NCI-H345 treated with DMSO at 0.1 percent for 48 hours (cell line): ENCODE measurements at regions not wholly inside any gene's neighbourhood (a gene's known extent, or its start where the extent isn't known, plus 50 kb on each side); places are given as distances from the start of the nearest gene placed in this dataset.
"Not testable (repeated sequence)": the region's sequence is repeated elsewhere in the genome, so short reads cannot be mapped to it uniquely, and the experiment has no call there.

Experiments used
- DNase-seq: peaks from one replicate; lab custom pipeline; 2025; ENCODE audit not compliant: unreplicated experiment; lab: John Stamatoyannopoulos, UW

GRCh38 chr12:112615196-112615595 lies 176.4 kb upstream of the RPH3A start:
- no peak for DNase-seq

GRCh38 chr12:112616469-112617152 lies 174.9 kb upstream of the RPH3A start:
- DNase-seq: no peak

- no peak for DNase-seq
Measured at GRCh38 chr12:112617153-112617505, 174.4 kb upstream of the RPH3A start.

GRCh38 chr12:112627851-112628250 lies 163.7 kb upstream of the RPH3A start:
- DNase-seq: no peak

GRCh38 chr12:112631974-112632373 lies 159.6 kb upstream of the RPH3A start:
- DNase-seq: not testable (repeated sequence)

- DNase-seq: no peak
Measured at GRCh38 chr12:112635036-112635435, 156.5 kb upstream of the RPH3A start.

- no peak for DNase-seq
Measured at GRCh38 chr12:112638420-112638819, 153.1 kb upstream of the RPH3A start.

GRCh38 chr12:112645586-112645985 lies 146.0 kb upstream of the RPH3A start:
- no peak for DNase-seq

- DNase-seq: no peak
Measured at GRCh38 chr12:112656141-112656540, 135.4 kb upstream of the RPH3A start.

DNA sequence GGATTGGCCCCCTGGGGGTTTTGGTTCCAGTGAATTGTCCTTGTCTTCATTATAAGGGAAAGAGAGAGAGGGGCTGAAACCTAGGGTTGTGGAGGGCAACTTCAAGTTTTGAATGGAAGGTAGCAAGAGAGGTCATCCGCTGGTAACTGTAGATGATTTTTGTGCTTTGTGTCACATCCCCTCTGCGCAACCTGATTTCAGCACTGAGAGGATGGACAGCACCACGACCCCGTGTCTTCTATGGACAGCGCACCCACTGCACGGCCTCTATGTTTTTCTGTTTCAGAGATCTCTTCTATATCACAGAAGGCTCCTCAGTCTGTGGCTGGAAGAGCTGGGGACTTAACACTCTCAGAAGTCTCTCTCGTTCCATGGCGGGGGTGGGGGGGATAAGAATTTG lies 127.0 kb upstream of the RPH3A start:
- DNase-seq: no peak

DNA sequence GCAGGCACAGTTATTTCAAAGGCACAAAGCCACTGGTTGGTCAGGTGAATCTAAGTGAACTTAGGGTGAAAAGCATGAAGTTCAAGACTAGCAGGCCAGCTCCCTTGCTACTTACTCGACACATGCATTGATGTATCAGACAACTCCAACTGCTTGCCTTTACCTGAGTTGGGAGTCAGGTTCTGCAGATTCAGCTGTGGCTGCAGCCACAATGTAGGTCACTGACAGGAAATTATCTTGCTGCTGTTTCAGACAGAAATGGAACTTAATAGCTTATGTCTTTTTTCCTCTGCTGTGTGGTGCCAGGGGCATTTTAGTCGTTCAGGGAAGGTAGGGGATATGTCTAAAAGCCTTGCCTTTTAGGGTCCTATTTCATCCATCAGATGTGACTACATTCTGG lies 125.6 kb upstream of the RPH3A start:
- no peak for DNase-seq

- no peak for DNase-seq
Measured at GRCh38 chr12:112671564-112671963, 120.0 kb upstream of the RPH3A start.

DNA sequence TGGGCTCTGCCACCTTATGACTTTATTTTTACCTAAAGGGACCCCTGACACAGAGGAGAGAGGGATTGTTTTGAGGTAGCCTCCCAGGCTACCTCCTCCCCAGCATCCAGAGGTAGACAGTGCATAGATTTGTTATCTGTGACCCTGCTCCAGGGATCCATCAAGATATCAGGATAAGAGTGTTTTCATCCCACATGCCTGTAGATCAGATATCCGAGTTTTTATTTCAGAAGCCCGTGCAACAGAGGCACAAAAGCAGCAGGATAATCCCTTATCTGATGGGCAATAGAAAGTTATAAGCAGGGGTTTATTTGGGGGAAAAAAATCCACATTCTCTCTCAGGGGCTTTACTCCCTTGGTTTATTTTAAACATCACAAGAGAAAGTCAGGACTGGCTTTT lies 117.0 kb upstream of the RPH3A start:
- no peak for DNase-seq

DNA sequence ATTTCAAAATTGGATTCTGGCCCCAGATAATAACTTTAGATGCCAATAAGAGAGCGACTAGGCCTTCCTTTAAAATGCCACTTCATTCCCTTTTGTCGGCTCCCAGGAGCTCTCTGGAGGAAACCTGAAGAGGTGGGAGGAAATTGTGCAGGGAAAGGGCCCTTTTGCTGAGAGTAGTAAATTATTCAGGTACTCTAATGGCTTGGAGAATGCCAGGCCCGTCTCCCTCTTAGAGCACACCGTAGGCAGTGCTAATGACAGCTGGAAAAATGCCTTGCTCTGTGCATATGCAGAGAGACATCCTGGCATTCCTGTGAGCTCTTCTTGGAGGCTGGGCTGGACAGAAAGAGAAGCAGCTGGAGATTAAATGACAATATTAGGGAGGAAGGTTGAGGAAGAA lies 115.0 kb upstream of the RPH3A start:
- DNase-seq: no peak

DNA sequence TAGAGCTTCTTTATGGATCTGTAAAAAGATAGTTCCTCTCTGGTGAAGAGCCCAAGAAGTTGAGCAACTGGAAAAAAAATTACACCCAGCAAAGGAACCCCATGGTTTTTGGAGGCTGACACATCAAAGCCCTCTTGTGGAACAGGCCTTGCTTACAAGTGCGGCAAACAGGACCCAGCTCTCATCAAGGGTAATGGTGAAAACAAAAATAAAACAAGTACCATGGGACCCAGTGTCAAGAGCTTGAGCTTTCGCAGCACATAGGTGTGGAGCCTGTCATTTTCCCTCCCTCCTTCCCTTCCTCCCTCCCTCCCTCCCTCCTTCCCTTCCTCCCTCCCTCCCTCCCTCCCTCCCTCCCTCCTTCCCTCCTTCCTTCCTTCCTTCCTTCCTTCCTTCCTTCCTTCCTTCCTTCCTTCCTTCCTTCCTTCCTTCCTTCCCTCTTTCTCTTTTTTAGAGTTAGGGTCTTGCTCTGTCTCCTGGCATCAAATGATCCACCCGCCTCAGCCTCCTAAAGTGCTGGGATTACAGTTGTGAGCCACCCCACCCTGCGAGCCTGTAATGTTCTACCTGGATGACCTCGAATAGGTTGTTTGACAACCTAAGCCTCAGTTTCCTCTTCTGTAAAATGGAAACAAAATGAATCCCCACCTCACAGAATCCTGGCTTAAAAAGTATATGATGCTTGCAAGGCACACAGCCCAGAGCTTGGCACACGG lies 114.3 kb upstream of the RPH3A start:
- no peak for DNase-seq

- no peak for DNase-seq
Measured at GRCh38 chr12:112680993-112681392, 110.6 kb upstream of the RPH3A start.

DNA sequence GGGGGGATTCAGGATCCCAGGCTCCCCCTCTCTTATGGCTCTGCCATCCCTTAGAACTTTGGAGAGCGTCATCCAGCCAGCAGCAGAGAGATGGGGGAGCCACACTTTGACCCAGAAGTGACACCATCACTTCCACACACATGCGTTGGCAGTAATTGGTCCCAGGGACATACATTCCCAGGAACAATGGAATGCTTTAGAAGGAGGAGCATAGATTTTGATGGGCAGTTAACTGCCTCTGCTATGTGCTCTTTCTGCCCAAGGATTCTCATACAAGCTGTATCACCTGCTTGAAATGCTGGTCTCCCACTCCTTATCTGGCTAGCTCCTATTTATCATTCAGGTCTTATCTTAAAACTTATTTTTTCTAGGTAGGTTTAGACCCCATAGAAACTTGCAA lies 109.0 kb upstream of the RPH3A start:
- no peak for DNase-seq

- DNase-seq: no peak
Measured at GRCh38 chr12:112684742-112685141, 106.8 kb upstream of the RPH3A start.

- no peak for DNase-seq
Measured at GRCh38 chr12:112685321-112685720, 106.2 kb upstream of the RPH3A start.

GRCh38 chr12:112686373-112686772 lies 105.2 kb upstream of the RPH3A start:
- no peak for DNase-seq

DNA sequence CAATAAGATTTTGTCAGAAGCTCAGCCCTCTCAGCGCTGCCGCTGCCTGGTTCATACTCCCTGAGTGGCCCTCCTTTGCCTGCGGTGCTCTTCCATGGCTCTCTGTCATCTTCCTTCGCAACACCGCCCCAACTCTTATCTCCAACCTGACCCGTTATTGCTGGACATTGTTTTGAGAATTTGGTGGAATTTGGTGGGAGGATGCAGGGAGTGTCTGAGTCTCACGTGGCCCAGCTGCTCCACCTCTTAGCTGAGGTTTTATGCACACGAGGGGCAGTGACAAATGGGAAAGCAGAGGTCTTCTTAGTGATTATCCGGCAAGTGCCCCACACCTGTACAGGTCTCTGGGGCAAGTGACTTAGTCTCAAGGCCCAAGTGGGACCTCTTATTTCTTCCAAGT lies 97.5 kb upstream of the RPH3A start:
- DNase-seq: no peak

DNA sequence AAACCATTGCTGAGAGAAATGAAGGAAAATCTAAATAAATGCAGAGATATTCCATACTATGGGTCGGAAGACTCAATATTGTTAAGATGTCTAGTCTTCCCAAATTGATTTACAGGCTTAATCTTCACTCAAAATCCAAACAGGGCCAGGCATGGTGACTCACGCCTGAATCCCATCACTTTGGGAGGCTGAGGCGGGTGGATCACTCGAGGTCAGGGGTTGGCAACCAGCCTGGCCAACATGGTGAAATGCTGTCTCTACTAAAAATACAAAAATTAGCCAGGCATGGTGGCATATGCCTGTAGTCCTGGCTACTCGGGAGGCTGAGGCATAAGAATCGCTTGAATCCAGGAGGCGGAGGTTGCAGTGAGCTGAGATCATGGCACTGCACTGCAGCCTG lies 94.1 kb upstream of the RPH3A start:
- not testable (repeated sequence) for DNase-seq
